Breast epithelium (tissue), 3 donors: ENCODE measurements at regions not wholly inside any gene's neighbourhood (a gene's known extent, or its start where the extent isn't known, plus 50 kb on each side); places are given as distances from the start of the nearest gene placed in this dataset.

Experiments
- POLR2AphosphoS5 ChIP-seq, 3 donors: sonication (generic); formaldehyde crosslinking; IDR thresholded peaks; one replicate each; pipeline ENCODE4 v1.6.1; 2017; ENCODE audit warnings: antibody characterized with exemption in 3 of 3
- TF ChIP-seq, protein P1 (sequence below), 3 donors: fragments of 450-650 bp; IDR thresholded peaks; one replicate each; pipeline ENCODE4 v1.5.1; 2016 to 2017; ENCODE audit warnings: antibody characterized with exemption in 3 of 3, mild to moderate bottlenecking in 3 of 3, moderate library complexity in 3 of 3

DNA sequence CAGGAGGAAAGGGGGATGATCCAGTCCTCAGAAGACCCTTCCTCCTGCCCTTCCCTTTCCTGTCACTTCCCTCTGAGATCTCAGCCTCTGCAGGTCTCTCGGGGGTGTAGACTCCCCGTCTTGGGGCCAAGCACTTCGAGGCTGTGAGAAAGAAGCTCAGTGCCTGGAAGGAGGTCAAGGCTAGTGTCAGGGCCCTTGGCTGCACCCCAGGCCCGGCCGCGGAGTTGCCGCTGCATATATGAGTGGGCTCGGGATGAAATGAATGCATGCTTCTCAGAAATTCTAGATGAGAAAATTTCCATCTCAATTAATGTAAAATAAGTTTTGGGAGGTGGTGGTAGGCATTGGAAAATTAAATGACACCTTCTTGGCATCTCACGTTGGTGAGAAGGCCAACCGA is 1313.7 kb downstream of the BRD1 start:
- TF ChIP-seq, protein P1, sequence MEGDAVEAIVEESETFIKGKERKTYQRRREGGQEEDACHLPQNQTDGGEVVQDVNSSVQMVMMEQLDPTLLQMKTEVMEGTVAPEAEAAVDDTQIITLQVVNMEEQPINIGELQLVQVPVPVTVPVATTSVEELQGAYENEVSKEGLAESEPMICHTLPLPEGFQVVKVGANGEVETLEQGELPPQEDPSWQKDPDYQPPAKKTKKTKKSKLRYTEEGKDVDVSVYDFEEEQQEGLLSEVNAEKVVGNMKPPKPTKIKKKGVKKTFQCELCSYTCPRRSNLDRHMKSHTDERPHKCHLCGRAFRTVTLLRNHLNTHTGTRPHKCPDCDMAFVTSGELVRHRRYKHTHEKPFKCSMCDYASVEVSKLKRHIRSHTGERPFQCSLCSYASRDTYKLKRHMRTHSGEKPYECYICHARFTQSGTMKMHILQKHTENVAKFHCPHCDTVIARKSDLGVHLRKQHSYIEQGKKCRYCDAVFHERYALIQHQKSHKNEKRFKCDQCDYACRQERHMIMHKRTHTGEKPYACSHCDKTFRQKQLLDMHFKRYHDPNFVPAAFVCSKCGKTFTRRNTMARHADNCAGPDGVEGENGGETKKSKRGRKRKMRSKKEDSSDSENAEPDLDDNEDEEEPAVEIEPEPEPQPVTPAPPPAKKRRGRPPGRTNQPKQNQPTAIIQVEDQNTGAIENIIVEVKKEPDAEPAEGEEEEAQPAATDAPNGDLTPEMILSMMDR (IDR thresholded peaks at IDR 0.05): no peak
- TF ChIP-seq POLR2AphosphoS5 (IDR thresholded peaks at IDR 0.05): no peak
